ENCODE measurements at regions not wholly inside any gene's neighbourhood (a gene's known extent, or its start where the extent isn't known, plus 50 kb on each side); places are given as distances from the start of the nearest gene placed in this dataset.

DNA sequence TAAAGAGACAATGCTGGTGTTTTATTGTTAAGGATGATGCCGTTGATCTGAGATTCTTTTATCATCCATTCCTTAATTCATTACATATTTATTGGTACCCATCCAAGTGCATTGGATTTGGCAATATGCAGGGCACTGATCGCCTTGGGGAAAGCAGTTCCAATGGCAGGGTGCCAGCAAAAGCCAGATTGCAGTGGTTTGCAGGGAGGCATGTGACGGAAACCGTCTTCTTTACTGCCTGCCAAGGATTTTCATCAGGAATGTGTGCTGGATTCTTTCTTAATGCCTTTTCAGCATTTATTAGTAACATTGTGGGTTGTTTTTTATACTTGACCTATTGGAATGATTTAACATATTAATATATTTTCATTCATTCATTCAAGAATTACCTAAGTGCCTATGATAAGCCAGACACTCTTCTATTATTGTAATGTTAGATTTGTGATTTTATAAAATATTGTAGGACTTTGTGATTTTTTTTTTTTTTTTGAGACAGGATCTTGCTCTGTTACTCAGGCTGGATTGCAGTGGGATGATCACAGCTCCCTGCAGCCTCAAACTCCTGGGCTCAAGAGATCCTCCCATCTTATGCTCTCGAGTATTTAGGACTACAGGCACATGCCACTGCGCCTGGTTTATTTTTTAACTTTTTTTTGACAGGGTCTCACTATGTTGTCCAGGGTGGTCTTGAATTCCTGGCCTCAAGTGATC lies 93.4 kb upstream of the TNRC6A start:
- Histone ChIP-seq H3K27ac (ENCODE audit: low read depth, low read length, poor library complexity, severe bottlenecking) (no peak overlapping the region), H3K9me3 (ENCODE audit: low read length) (no peaks in the 10 kb centered on the region), H3K79me2 (ENCODE audit: insufficient read depth, low read depth, low read length) (no peaks in the 10 kb centered on the region), H3K36me3 (ENCODE audit: insufficient read depth, low read length) (no peaks in the 10 kb centered on the region), H2AFZ (ENCODE audit: low read length) (no peak overlapping the region), H3K4me1 (ENCODE audit: insufficient read depth, low read length, poor library complexity, severe bottlenecking) (no peaks in the 10 kb centered on the region), H3K9me2 (ENCODE audit: insufficient read depth, low read length) (no peaks in the 10 kb centered on the region), H4K20me1 (ENCODE audit: insufficient read depth, low read length) (no peaks in the 10 kb centered on the region), H3K4me2 (ENCODE audit: low read length) (no peak overlapping the region), H3K4me3 (ENCODE audit: low read depth, low read length, poor library complexity, severe bottlenecking) (no peak overlapping the region)
- ChIA-PET CTCF (ENCODE audit: unreplicated experiment) (no interaction called here), POLR2A (interaction anchor here (0.6 to 0.7 kb wide), 2 partner anchors 209 to 384 kb away, joined by 3 to 4 read pairs; no protein-coding TSS in a partner anchor)
- TF ChIP-seq EZH2phosphoT487 (IDR thresholded peaks at IDR 0.05; ENCODE audit: borderline replicate concordance, low read depth, low read length) = no peak
- TF ChIP-seq, protein P1, sequence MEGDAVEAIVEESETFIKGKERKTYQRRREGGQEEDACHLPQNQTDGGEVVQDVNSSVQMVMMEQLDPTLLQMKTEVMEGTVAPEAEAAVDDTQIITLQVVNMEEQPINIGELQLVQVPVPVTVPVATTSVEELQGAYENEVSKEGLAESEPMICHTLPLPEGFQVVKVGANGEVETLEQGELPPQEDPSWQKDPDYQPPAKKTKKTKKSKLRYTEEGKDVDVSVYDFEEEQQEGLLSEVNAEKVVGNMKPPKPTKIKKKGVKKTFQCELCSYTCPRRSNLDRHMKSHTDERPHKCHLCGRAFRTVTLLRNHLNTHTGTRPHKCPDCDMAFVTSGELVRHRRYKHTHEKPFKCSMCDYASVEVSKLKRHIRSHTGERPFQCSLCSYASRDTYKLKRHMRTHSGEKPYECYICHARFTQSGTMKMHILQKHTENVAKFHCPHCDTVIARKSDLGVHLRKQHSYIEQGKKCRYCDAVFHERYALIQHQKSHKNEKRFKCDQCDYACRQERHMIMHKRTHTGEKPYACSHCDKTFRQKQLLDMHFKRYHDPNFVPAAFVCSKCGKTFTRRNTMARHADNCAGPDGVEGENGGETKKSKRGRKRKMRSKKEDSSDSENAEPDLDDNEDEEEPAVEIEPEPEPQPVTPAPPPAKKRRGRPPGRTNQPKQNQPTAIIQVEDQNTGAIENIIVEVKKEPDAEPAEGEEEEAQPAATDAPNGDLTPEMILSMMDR (conservative IDR thresholded peaks at IDR 0.05; ENCODE audit: low read length) = no peak
- intact Hi-C loops (cut with micrococcal nuclease; ENCODE audit: unreplicated experiment) = no loop called here
- no TSS peak for BruUV-seq (replicated peaks)
- DNase-seq (ENCODE audit: low spot score) = no peak

DNA sequence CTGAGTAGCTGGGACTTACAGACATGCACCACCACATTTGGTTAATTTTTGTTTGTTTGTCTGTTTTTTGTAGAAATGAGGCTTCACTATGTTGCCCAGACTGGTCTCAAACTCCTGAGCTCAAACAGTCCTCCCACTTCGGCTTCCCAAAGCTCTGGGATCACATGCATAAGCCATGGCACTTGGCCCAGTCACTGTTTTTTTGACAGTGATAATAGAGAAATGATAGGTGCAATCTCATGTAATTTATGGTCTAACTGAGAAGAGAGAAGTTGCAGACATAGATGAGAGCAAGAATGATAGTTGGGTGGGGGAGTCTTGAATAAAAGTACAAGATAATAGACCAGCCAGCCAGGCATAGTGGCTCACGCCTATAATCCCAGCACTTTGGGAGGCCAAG lies 89.7 kb upstream of the TNRC6A start:
- BruUV-seq (replicated peaks) = no TSS peak
- no peak overlapping the region for H3K4me3 ChIP-seq (ENCODE audit: low read depth, low read length, poor library complexity, severe bottlenecking)
- no peak overlapping the region for H3K4me2 ChIP-seq (ENCODE audit: low read length)
- H4K20me1 ChIP-seq (ENCODE audit: insufficient read depth, low read length) = no peaks in the 10 kb centered on the region
- no peak overlapping the region for H3K27ac ChIP-seq (ENCODE audit: low read depth, low read length, poor library complexity, severe bottlenecking)
- POLR2A ChIA-PET = no interaction called here
- intact Hi-C loops (cut with micrococcal nuclease; ENCODE audit: unreplicated experiment) = no loop called here
- no peaks in the 10 kb centered on the region for H3K9me3 ChIP-seq (ENCODE audit: low read length)
- H3K9me2 ChIP-seq (ENCODE audit: insufficient read depth, low read length) = no peaks in the 10 kb centered on the region
- TF ChIP-seq EZH2phosphoT487 (IDR thresholded peaks at IDR 0.05; ENCODE audit: borderline replicate concordance, low read depth, low read length) = no peak
- TF ChIP-seq, protein P1 (conservative IDR thresholded peaks at IDR 0.05; ENCODE audit: low read length) = no peak
- H2AFZ ChIP-seq (ENCODE audit: low read length) = no peak overlapping the region
- CTCF ChIA-PET (ENCODE audit: unreplicated experiment) = no interaction called here
- no peaks in the 10 kb centered on the region for H3K79me2 ChIP-seq (ENCODE audit: insufficient read depth, low read depth, low read length)
- DNase-seq (ENCODE audit: low spot score) = no peak
- H3K4me1 ChIP-seq (ENCODE audit: insufficient read depth, low read length, poor library complexity, severe bottlenecking) = no peaks in the 10 kb centered on the region
- H3K36me3 ChIP-seq (ENCODE audit: insufficient read depth, low read length) = no peaks in the 10 kb centered on the region

DNA sequence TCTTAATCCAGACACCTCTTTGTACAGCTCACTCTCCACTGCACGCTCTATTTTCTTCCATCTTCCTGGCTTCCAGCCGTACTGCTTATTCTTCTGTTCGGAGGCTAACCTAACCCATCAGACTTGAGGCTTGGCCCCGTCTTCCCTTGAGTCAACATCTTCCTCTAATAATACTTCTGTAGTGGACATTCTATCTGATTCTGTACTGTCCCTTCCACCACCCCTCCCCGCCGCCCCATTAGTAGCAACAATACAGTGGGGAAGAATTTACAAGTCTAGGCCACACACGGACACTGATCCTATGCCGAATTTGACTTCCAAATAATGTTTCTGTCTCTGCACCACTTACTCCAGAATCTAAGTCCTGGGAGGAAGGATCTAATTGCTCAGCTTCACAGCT lies 86.0 kb upstream of the TNRC6A start:
- DNase-seq (ENCODE audit: low spot score) = no peak
- H3K36me3 ChIP-seq (ENCODE audit: insufficient read depth, low read length) = no peaks in the 10 kb centered on the region
- CTCF ChIA-PET (ENCODE audit: unreplicated experiment) = no interaction called here
- H3K4me2 ChIP-seq (ENCODE audit: low read length) = no peak overlapping the region
- H4K20me1 ChIP-seq (ENCODE audit: insufficient read depth, low read length) = no peaks in the 10 kb centered on the region
- no TSS peak for BruUV-seq (replicated peaks)
- no peaks in the 10 kb centered on the region for H3K79me2 ChIP-seq (ENCODE audit: insufficient read depth, low read depth, low read length)
- no peak overlapping the region for H3K27ac ChIP-seq (ENCODE audit: low read depth, low read length, poor library complexity, severe bottlenecking)
- intact Hi-C loops (cut with micrococcal nuclease; ENCODE audit: unreplicated experiment) = no loop called here
- no peak overlapping the region for H2AFZ ChIP-seq (ENCODE audit: low read length)
- no peaks in the 10 kb centered on the region for H3K9me3 ChIP-seq (ENCODE audit: low read length)
- POLR2A ChIA-PET = no interaction called here
- H3K9me2 ChIP-seq (ENCODE audit: insufficient read depth, low read length) = no peaks in the 10 kb centered on the region
- H3K4me3 ChIP-seq (ENCODE audit: low read depth, low read length, poor library complexity, severe bottlenecking) = no peak overlapping the region
- H3K4me1 ChIP-seq (ENCODE audit: insufficient read depth, low read length, poor library complexity, severe bottlenecking) = no peaks in the 10 kb centered on the region
- TF ChIP-seq, protein P1 (conservative IDR thresholded peaks at IDR 0.05; ENCODE audit: low read length) = no peak
- TF ChIP-seq EZH2phosphoT487 (IDR thresholded peaks at IDR 0.05; ENCODE audit: borderline replicate concordance, low read depth, low read length) = no peak
